GM12892 (cell line): ENCODE measurements at regions not wholly inside any gene's neighbourhood (a gene's known extent, or its start where the extent isn't known, plus 50 kb on each side); places are given as distances from the start of the nearest gene placed in this dataset.

Experiments used
- POLR2A ChIP-seq: IDR thresholded peaks from 2 replicates; pipeline ENCODE4 v1.6.1; 2011; ENCODE audit warnings: low read depth, low read length, control low read depth
- POLR2AphosphoS5 ChIP-seq: IDR thresholded peaks from 2 replicates; pipeline ENCODE4 v1.6.1; 2011; ENCODE audit warnings: low read depth, low read length, control low read depth
- TAF1 ChIP-seq: IDR thresholded peaks from 2 replicates; pipeline ENCODE4 v1.6.1; 2011; ENCODE audit warnings: low read depth, mild to moderate bottlenecking, control low read depth, low read length, borderline replicate concordance

DNA sequence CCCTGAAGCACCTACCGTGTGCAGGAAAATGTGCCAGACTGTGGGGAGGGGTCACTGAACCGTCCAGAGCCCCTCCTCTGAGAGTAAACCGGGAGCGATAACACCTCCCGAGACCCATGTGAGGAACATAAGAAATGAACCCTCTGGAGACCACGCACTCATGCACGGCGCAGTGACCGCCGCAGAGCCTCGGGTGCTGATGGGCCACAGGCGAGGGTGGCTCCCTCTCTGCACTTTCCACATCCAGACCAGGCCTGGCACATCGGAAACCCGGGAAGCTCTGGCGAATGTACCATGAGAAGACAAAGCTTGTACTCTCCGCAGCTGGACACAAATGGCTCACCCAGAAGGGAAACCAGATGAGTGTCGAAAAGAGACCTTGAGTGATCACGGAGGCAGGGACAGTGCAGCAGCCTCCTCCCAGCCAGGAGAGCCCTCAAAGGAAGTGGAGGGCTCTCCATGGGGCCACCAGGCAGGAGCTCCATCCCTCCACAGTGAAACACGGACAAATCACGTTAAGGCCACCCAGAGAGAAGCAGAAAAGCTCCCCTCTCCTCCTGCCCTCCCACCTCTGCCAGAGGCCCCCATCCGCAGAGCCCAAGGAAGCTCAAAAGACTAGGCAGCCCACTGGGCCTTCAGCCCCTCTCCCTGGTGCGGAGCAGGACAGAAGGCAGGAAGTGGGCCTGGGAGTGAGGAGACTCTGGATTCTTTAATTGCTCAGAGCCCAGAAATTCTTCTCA is 178.1 kb upstream of the PPP2R2D start:
- TF ChIP-seq POLR2A (no peak), POLR2AphosphoS5 (no peak), TAF1 (no peak)
